GM18499 (cell line): ENCODE measurements at regions not wholly inside any gene's neighbourhood (a gene's known extent, or its start where the extent isn't known, plus 50 kb on each side); places are given as distances from the start of the nearest gene placed in this dataset.

ENCODE experiments used
- ATAC-seq: cut with Tn5 transposase; IDR thresholded peaks from one replicate; pipeline ENCODE4 v1.9.1; 2021; ENCODE audit warnings: moderate number of reproducible peaks; ENCODE audit not compliant: insufficient read depth, unreplicated experiment

- ATAC-seq: no peak
Observed at GRCh38 chr11:15910761-15911160, 445.6 kb downstream of the SOX6 start.

- no peak for ATAC-seq
Observed at GRCh38 chr11:15911377-15912044, 444.8 kb downstream of the SOX6 start.

GRCh38 chr11:15912291-15912690, 444.1 kb downstream of the SOX6 start:
- ATAC-seq: no peak

GRCh38 chr11:15912825-15913224, 443.5 kb downstream of the SOX6 start:
- ATAC-seq: no peak

- ATAC-seq: no peak
Observed at GRCh38 chr11:15913261-15913660, 443.1 kb downstream of the SOX6 start.
